ENCODE measurements at regions not wholly inside any gene's neighbourhood (a gene's known extent, or its start where the extent isn't known, plus 50 kb on each side); places are given as distances from the start of the nearest gene placed in this dataset.

DNA sequence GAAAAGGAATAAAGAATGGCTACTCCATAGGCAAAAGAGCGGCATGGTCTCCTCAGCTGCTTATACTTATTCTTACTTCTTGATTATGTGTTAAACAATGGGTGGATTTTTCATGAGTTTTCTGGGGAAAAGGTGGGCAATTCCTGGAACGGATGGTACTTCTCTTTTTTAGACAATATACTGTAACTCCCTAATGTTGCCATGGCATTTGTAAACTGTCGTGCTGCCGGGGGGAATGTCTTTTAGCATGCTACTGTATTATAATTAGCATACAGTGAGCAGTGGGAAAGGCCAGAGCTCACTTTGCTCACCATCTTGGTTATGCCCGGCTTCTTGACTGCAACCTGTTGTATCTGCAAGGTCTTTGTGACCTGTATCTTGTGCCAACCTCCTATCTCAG, 372.1 kb upstream of the AKR1E2 start (continued):
- TF ChIP-seq, protein P1, sequence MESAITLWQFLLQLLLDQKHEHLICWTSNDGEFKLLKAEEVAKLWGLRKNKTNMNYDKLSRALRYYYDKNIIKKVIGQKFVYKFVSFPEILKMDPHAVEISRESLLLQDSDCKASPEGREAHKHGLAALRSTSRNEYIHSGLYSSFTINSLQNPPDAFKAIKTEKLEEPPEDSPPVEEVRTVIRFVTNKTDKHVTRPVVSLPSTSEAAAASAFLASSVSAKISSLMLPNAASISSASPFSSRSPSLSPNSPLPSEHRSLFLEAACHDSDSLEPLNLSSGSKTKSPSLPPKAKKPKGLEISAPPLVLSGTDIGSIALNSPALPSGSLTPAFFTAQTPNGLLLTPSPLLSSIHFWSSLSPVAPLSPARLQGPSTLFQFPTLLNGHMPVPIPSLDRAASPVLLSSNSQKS (CRISPR knock-in tag; IDR thresholded peaks at IDR 0.05), result no peak
- TF ChIP-seq, protein P2, sequence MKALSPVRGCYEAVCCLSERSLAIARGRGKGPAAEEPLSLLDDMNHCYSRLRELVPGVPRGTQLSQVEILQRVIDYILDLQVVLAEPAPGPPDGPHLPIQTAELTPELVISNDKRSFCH (CRISPR knock-in tag; IDR thresholded peaks at IDR 0.05), result no peak
- TF ChIP-seq, protein P2 (tag; IDR thresholded peaks at IDR 0.05), result no peak
- TF ChIP-seq NONO (IDR thresholded peaks at IDR 0.05; ENCODE audit: low read depth in 2 of 2, low read length in 1 of 2) (no peak), OTX1 (CRISPR knock-in tag; IDR thresholded peaks at IDR 0.05) (no peak)

DNA sequence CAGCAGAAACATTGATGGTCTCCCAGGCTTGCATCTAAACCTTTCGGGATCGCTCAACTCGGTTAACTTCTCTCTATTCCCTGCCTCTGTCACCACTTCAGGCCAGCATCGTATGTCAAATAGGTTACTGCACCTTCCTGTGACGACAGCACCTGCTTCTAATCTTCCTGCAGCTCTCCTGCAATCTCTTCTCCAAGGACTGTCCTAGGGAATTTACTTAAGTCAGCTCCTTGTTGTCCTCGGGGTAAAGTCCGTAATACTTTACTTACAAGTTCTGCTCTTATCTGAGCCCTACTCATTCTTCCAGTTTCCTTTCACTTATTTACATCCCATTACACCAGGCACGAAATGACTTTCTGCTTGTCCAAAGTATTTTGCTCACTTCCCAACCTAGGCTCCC, 372.7 kb upstream of the AKR1E2 start:
- H3K9ac ChIP-seq (ENCODE audit: insufficient read depth in 1 of 2, low read depth in 2 of 2, low read length in 2 of 2), result no peak overlapping the region
- H3K79me2 ChIP-seq (ENCODE audit: control insufficient read depth, insufficient read depth, low read length), result no peaks in the 10 kb centered on the region
- ATAC-seq, result no peak
- H2AFZ ChIP-seq (ENCODE audit: low read depth, low read length), result no peak overlapping the region
- H3K4me3 ChIP-seq, result no peak overlapping the region
- no peak overlapping the region for H3K4me2 ChIP-seq (ENCODE audit: insufficient read depth, low read length)
- CTCF ChIA-PET (ENCODE audit: low intra/inter-chr PET ratio), result no interaction called here
- WGBS (ENCODE audit: insufficient coverage, low coverage, missing lambda C conversion rate), result 0% methylated on average over 8 of the region's 8 CpGs
- H3K9me3 ChIP-seq (replicated peaks; ENCODE audit: control insufficient read depth, insufficient read depth, low read depth, low read length), result no peaks in the 10 kb centered on the region
- intact Hi-C loops (cut with micrococcal nuclease) (no loop called here), in situ Hi-C loops (cut with MboI) (no loop called here)
- no TSS peak for BruUV-seq (replicated peaks)
- H3K36me3 ChIP-seq (ENCODE audit: control insufficient read depth, insufficient read depth, low read length), result no peaks in the 10 kb centered on the region
- H3K27me3 ChIP-seq (ENCODE audit: control insufficient read depth in 2 of 2, insufficient read depth in 2 of 2, low read length in 2 of 2), result peaks cover 7 to 8% of the 10 kb centered on the region in 2 experiments; a peak in 2 of 5 replicates
- H3K27ac ChIP-seq (ENCODE audit: extremely low read depth, low read depth, low read length), result no peak overlapping the region
- POLR2A ChIA-PET, result interaction anchor here (0.6 kb wide), 1 partner anchor 471 kb away, joined by 3 read pairs; no protein-coding TSS in a partner anchor
- H3K4me1 ChIP-seq (replicated peaks in 1 of 2; ENCODE audit: control insufficient read depth in 2 of 2, insufficient read depth in 2 of 2, low read length in 2 of 2), result no peaks in the 10 kb centered on the region
- DNase-seq (ENCODE audit: extremely low read depth in 1 of 4, low spot score in 3 of 4), result no peak
- no peak for FAIRE-seq
- no peaks in the 10 kb centered on the region; the same call in 1 of the 2 replicates for H4K20me1 ChIP-seq (replicated peaks; ENCODE audit: control insufficient read depth, insufficient read depth, low read length)
- H3K9me1 ChIP-seq (ENCODE audit: control insufficient read depth, insufficient read depth, low read length), result no peaks in the 10 kb centered on the region
- TF ChIP-seq HSF4 (CRISPR knock-in tag; IDR thresholded peaks at IDR 0.05; ENCODE audit: borderline replicate concordance), result no peak
- TF ChIP-seq TAF7 (tag; IDR thresholded peaks at IDR 0.05), result no peak
- no peak for TF ChIP-seq ZNF785 (CRISPR knock-in tag; IDR thresholded peaks at IDR 0.05)
- TF ChIP-seq, protein P3, sequence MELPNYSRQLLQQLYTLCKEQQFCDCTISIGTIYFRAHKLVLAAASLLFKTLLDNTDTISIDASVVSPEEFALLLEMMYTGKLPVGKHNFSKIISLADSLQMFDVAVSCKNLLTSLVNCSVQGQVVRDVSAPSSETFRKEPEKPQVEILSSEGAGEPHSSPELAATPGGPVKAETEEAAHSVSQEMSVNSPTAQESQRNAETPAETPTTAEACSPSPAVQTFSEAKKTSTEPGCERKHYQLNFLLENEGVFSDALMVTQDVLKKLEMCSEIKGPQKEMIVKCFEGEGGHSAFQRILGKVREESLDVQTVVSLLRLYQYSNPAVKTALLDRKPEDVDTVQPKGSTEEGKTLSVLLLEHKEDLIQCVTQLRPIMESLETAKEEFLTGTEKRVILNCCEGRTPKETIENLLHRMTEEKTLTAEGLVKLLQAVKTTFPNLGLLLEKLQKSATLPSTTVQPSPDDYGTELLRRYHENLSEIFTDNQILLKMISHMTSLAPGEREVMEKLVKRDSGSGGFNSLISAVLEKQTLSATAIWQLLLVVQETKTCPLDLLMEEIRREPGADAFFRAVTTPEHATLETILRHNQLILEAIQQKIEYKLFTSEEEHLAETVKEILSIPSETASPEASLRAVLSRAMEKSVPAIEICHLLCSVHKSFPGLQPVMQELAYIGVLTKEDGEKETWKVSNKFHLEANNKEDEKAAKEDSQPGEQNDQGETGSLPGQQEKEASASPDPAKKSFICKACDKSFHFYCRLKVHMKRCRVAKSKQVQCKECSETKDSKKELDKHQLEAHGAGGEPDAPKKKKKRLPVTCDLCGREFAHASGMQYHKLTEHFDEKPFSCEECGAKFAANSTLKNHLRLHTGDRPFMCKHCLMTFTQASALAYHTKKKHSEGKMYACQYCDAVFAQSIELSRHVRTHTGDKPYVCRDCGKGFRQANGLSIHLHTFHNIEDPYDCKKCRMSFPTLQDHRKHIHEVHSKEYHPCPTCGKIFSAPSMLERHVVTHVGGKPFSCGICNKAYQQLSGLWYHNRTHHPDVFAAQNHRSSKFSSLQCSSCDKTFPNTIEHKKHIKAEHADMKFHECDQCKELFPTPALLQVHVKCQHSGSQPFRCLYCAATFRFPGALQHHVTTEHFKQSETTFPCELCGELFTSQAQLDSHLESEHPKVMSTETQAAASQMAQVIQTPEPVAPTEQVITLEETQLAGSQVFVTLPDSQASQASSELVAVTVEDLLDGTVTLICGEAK (IDR thresholded peaks at IDR 0.05), result no peak
- TF ChIP-seq, protein P3 (CRISPR knock-in tag; IDR thresholded peaks at IDR 0.05), result no peak
- no peak for TF ChIP-seq WHSC1 (IDR thresholded peaks at IDR 0.05; ENCODE audit: low read length)

Data from K562 (cell line).